GM23248 (cell line): ENCODE measurements at regions not wholly inside any gene's neighbourhood (a gene's known extent, or its start where the extent isn't known, plus 50 kb on each side); places are given as distances from the start of the nearest gene placed in this dataset.

Source experiments
- EZH2 ChIP-seq: fragments of 200-600 bp; sonication (generic); IDR thresholded peaks from 2 replicates; pipeline ENCODE4 v1.6.1; 2018; ENCODE audit warnings: antibody characterized with exemption, mild to moderate bottlenecking; ENCODE audit not compliant: insufficient read depth, poor library complexity, severe bottlenecking
- EZH2phosphoT487 ChIP-seq: fragments of 200-600 bp; sonication (generic); IDR thresholded peaks from 2 replicates; pipeline ENCODE4 v1.6.1; 2018; ENCODE audit warnings: antibody characterized with exemption, moderate library complexity, mild to moderate bottlenecking, low read depth; ENCODE audit not compliant: insufficient read depth

DNA sequence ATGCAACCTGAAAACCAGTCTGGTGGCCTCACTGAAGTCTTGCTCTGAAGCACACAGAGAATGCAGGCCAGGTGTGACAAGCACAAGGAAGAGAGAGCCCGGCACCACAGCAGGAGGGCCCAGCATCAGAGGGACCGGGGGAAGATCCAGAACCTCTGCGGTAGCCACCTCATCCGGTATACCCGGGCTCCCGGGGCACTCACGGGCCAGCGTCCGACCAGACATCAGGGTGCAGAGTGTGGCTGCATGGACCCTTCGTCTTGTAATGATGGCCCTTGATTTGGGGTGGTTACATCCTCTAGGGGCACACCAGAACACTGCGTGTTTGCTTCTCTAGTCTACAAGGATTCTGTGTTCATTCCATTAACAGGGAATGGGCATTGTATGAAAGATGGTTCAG, 406.0 kb downstream of the GADD45G start:
- TF ChIP-seq EZH2 (no peak), EZH2phosphoT487 (no peak)
